ENCODE measurements at regions not wholly inside any gene's neighbourhood (a gene's known extent, or its start where the extent isn't known, plus 50 kb on each side); places are given as distances from the start of the nearest gene placed in this dataset.

GRCh38 chr4:23245203-23245832 is 552.6 kb downstream of the GBA3 start:
- DNase-seq (ENCODE audit: low read depth): no peak

DNA sequence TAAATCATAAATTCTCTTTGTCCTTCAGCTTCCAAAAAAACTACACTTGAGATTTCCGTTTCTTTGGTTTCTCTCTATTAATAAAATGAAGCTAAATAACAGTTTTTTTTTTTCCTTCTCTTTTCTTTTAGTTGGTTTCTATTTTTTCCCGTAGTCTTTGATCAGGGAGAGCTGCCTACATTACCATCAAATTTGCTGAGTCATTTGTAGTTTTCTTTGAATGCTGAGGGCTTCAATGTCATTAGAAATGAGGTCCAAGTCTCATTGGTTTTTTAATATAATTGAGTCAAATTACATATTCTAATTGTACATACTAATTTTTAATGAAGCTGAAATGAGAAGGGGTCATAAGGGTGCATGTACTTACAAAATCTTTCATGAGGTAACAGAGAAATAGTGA is 550.2 kb downstream of the GBA3 start:
- no peak for DNase-seq (ENCODE audit: low read depth)

DNA sequence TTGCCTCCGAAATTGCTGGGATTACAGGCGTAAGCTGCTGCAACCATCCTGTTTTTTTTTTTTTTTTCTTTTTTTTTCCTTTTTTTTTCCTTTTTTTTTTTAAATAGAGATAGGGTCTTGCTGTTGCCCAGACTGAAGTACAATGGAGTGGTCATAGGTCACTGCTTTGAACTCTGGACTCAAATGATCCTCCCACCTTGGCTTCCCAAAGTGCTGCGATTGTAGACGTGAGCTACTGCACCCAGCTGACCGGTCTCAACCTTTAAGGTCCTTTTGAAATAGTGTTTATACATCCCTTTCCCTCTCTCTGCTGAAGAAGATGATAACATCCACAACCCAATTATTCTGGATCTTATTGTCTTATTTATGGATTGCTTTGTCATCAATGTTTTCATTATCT is 548.7 kb downstream of the GBA3 start:
- no peak for DNase-seq (ENCODE audit: low read depth)

- no peak for DNase-seq (ENCODE audit: low read depth)
Observed at GRCh38 chr4:23238848-23239247, 546.1 kb downstream of the GBA3 start.

GRCh38 chr4:23237771-23238170 is 545.0 kb downstream of the GBA3 start:
- peak; percentile 6 for DNase-seq (ENCODE audit: low read depth)

DNA sequence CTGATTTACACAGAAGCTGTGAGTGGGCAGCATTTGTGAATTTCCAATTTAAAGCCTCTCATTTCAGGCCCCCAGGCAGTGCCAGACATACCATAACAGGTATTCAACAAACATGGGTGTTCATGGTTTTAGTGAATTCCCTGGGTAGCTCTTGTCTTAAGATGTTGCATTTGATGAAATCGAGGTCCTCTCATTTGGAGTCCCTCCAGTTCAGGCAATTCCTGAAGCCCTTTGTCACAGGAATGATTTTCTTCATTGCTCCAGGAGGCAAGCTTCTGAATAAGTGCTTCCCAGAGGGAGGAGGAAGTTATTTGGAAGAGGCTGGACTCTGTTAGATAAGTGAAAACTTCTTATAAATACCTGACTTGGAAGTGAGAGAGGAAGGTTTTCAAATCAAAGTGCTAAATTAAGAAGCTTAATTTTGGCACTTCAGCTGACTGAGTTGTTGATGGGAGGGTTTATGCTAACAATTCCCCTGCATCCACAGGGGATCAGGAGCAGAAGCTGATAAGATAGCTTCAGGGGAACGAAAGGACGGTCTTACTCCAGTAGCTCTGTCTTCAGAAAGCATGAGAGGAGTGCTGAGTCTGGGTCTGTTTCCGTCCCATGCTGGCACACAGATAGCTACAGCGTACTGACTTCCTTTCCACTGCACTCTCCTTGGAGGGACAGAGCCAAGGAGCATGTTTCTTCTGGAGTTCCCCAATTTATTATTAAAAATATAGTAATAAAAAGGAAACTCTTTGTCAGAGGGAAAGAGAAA is 543.1 kb downstream of the GBA3 start:
- no peak for DNase-seq (ENCODE audit: low read depth)

DNA sequence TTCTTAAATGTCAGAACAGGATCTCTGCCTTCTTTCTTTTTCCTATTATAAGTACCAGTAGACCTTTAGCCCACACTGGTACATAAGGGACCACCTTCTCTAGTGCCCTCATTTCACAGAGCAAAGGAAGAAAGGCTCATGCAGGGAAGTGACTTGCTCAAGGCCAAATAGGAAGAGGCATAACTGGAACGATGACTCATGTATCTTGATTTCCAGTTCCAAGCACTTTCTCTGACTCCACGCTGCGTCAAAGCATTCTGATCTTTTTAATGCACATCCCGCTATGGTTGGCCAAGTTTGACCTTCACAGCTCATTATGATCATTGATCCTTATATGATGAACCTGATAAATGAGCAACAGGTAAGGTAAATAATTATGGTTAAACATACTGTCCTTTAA is 542.0 kb downstream of the GBA3 start:
- DNase-seq (ENCODE audit: low read depth): no peak

GRCh38 chr4:23234018-23234417 is 541.3 kb downstream of the GBA3 start:
- no peak for DNase-seq (ENCODE audit: low read depth)

DNA sequence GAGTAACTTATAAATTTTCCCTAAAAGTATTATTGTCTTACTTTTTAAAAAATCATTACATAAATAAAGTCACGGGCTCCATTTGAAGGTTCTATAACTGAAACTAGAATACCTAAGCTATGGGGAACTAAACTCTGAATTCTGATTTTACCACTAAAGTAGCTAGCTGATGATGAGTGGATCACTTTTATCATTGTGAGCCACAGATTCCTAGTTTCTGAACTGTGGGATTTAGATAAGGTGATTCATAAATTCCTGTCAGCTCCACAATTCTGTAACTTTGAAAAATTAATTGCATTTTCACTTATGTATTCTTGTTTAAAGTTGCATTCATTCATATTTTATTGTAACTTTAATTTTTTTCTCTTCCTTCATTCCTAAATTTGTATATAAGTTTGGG is 540.9 kb downstream of the GBA3 start:
- no peak for DNase-seq (ENCODE audit: low read depth)

GRCh38 chr4:23232987-23233386 is 540.2 kb downstream of the GBA3 start:
- DNase-seq (ENCODE audit: low read depth): no peak

DNA sequence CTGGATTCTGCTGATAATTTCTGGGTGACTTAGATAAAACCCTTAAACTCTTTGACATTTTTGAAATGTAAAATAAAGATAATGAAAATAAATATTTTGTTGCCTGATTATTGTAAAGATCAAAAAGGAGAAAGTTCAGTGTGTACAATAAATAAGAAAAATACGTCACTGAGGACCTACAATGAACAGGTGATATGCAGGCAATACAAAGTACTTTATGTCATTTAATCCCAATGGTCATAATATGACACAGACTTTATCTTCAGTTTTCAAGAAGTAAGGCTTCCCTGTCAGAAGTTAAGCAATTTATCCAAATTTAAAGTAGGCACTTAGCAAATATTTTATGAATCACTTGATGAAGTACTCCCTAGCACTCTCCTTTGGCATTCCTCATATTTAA is 532.8 kb downstream of the GBA3 start:
- no peak for DNase-seq (ENCODE audit: low read depth)

DNA sequence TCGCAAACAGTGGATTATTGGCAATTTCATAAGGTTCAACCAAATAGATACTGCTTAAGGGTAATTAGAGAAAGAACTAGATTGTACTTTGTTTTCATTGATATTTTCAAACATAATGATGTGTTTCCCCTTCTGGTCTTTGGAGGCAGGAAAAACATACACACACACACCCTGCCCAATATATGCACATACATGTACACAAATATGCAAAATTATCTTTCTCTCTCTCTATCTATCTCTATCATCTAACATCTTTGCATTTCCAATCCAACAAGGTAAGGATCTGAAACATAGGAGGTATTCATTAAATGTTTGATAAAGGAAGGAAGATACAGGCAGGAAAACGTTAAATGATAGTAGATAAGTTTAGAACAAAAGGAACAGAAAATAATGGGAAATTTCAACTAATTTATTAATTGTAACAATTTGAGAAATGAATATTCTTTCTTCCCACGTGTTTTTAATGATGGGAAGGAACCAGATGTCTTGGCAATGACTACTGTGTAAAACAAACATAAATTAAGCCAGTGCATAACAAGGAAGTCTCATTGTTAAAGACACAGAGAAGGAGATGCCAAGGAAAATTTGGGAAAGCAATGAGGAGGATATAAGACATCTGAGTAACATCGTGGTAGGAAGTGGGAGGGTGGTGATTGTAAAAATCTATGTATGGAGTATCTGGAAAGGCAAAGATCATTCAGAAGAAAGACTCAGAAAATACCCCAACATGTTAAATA is 532.1 kb downstream of the GBA3 start:
- DNase-seq (ENCODE audit: low read depth): no peak

DNA sequence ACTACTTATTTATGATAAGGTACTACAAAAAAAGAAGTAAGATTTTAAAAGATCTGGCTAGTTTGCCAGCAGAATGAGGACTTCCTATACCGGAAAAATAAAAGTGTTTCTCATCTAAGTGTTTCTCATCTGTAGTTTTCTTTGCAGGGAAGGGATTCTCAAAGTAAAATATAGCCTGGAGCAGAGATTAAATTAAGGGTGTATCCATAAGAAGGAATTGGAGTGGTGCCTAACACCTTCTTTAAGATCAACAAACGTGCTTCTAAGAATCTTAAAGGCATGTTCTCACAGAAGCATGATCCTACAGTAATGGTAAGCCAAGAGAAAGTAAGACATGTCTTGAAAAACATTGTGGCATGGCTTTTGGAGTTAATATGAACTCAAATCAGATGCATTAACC is 528.2 kb downstream of the GBA3 start:
- no peak for DNase-seq (ENCODE audit: low read depth)

- no peak for DNase-seq (ENCODE audit: low read depth)
Observed at GRCh38 chr4:23219779-23220408, 527.2 kb downstream of the GBA3 start.

- no peak for DNase-seq (ENCODE audit: low read depth)
Observed at GRCh38 chr4:23213198-23213597, 520.5 kb downstream of the GBA3 start.

GRCh38 chr4:23212558-23212957 is 519.8 kb downstream of the GBA3 start:
- no peak for DNase-seq (ENCODE audit: low read depth)

DNA sequence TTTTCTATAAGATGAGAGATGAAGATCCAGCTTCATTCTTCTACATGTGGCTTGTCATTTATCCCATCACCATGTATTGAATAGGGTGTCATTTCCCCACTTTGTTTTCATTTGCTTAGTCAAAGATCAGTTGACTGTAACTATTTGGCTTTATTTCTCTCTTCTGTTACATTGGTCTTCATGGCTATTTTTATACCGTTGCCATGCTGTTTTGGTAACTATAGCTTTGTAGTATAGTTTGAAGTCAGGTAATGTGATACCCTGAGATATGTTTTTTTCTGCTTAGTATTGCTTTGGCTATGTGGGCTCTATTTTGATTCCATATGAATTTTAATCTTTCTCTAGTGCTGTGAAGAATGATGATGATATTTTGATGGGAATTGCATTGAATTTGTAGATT is 514.3 kb downstream of the GBA3 start:
- no peak for DNase-seq (ENCODE audit: low read depth)

- no peak for DNase-seq (ENCODE audit: low read depth)
Observed at GRCh38 chr4:23202712-23203247, 510.0 kb downstream of the GBA3 start.

DNA sequence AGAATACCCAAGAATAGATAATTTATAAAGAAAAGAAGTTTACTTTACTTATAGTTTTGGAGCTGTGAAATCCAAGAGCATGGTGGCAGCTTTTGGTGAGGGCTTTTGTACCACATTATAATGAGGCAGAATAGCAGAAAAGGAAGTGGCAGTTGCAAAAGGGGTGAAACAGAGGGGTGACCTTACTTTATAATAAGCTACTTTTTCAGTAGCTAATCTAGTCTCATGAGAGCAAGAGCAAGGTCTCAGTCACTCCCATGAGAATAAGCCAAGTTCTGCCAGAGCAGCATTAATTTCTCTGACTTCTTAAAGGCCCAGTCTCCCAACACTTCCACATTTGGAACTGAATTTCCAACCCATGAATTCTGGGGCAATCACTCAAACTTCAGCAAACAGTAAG is 502.0 kb downstream of the GBA3 start:
- no peak for DNase-seq (ENCODE audit: low read depth)

DNA sequence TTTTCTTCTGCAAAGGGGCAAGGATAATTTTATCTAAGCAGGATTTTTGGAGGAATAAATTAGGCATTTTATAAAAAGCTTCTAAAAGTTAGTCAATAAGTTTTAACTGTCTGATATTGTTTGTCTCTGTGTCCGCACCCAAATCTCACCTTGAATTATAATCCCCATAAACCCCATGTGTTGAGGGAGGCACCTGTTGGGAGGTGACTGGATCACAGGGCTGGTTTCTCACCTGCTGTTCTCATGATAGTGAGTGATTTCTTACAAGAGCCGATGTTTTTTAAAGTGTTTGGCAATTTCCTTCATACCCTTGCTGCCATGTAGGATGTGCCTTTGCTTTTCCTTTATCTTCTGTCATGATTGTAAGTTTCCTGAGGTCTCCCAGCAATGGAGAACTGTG is 481.4 kb downstream of the GBA3 start:
- no peak for DNase-seq (ENCODE audit: low read depth)

DNA sequence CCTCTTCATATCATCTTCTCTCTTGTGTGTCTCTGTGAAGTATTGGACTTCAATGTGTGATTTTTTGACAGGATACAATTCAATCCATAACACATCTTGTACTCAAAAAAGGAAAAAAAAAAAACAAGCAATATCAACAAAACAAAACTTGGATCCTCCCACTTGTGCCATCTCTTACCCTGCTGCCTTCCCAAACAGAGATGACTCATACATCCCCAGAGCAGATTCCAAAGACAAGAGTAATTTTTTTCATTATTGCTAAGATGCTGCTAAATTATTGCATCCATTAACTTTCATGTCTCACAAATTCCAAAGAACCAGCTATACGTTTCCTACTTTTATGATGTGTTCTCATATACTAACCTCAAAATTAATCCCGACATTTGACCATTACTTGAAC is 479.2 kb downstream of the GBA3 start:
- no peak for DNase-seq (ENCODE audit: low read depth)

GRCh38 chr4:23169608-23170311 is 477.0 kb downstream of the GBA3 start:
- DNase-seq (ENCODE audit: low read depth): no peak

All from forelimb muscle (tissue), 1 donor.